ENCODE measurements at regions not wholly inside any gene's neighbourhood (a gene's known extent, or its start where the extent isn't known, plus 50 kb on each side); places are given as distances from the start of the nearest gene placed in this dataset.
"Not testable (repeated sequence)": the region's sequence is repeated elsewhere in the genome, so short reads cannot be mapped to it uniquely, and the experiment has no call there.

DNA sequence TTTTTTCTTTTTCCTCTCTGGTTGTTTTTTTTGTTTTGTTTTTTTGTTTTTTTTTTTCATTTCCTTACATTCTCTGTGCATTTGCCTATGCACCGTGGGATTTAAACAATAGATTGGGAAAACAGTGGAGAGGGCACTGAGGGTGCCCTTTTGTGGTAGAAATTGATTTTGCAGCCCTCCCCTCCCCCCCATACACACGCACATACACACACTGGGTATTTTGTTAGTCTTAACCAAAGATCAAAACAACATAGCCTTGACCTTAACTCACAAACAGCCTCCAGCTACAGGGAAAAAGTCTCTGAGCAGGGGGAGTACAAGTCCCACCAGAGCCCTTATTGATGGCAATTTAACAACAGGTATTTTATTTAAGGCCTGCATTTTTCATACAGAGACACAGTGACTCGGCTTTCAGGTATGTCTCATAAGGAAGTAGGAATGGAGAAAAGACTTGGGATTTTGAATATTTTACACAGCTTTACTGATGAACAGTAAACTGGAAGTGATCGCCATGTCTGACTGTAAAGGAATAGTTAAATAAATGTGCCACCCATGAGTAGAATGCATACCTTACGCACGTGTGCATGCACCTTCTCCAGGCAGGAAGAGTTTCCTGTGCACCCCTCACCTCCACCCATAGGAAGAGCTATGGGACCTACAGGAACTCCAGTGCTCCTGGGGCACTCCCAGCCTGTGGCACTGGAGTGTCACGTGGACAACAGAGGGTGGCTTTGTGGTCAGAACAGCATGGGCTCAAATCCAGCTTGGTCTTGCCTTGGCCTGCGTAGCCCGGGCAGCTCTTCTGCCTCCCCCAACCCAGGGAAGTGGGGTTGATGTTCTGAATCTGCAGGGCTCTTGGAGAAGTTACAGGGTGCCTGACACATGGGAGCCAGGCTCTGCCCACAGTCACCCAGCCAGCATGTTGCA is 266.4 kb downstream of the ANAPC1 start:
- no peak for DNase-seq

DNA sequence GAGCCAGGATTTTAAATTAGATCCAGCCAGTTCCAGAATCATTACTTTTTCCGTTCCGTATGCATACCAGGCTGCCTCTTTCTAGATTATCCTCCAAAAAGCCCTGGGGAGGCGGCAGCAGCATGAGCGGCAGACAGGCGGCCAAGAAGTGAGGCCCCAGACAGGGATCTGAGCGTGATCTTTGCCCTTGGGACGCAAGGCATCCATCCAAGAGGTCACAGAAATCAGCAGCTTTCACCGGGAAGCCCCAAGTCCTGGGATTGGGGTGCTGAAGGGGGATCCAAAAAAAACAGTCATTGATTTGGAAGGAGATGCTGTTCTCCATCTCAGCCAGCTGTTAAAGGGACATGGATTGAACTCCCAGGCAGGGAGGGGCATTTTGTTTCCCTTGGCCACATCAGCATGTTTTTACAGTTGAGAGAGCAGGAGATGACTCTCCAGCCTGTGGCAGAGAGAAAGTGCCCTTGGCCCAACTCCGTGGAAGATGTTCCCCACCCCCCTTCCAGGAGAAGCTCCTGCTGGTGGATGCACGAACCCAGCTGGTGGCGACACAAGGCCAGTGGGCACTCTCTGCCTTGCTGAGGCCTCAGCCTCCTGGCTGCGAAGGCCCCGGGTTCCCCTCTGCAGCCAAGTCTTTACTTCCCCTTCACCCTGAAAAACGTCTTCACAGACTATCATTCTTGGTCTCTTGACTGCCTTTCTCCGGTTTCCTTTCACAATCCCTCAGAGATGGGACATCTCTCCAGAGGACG is 265.6 kb downstream of the ANAPC1 start:
- peak in 1 of 2 donors; percentile 28 for DNase-seq

DNA sequence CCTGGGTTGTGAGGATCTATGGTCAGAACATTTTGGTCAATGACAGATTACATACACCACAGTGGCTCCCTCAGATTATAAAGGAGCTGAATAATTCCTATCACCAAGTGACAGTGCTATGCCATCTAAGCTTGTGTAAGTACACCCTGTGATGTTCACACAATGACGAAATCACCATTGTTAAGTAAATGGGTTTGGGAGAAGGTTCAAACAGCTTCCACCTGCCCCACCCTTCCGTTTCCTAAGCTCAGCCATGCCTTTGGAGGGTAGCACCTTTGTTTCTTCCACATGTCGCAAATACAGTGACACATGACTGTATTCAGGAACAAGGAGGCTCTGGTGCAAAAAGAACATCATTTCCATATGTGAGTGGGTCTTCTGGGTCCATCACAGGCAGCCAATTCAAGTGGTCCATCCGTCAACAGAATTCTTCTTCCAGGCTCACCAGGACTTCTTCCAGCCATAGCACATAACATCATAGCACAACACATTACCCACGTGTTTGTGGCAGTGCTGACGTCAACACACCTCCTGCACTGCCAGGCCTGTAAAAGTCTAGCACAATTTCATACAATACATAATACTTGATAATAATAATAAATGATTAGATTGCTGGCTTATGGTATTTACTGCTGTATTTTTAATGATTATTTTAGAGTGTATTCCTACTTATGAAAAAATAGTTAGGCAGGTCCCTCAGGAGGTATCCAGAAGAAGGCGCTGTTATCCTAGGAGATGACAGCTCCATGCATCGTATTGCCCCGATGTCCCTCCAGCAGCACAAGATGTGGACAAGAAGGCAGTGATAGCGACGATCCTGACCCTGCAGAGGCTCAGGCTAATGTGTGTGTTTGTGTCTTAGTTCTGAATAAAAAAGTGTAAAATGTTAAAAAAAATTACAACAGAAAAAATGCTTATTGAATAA is 264.8 kb downstream of the ANAPC1 start:
- no peak for DNase-seq

DNA sequence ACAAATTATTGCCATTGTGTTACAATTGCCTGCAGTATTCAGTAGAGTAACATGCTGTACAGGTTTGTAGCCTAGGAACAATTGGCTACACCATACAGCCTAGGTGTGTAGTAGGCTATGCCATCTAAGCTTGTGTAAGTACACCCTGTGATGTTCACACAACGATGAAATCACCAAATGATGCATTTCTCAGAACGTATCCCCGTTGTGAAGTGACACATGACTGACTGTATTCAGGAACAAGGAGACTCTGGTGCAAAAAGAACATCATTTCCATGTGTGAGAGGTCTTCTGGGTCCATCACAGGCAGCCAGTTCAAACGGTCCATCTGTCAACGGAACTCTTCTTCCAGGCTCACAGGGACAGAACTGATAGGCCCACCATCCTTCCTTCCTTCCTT is 263.7 kb downstream of the ANAPC1 start:
- no peak for DNase-seq

DNA sequence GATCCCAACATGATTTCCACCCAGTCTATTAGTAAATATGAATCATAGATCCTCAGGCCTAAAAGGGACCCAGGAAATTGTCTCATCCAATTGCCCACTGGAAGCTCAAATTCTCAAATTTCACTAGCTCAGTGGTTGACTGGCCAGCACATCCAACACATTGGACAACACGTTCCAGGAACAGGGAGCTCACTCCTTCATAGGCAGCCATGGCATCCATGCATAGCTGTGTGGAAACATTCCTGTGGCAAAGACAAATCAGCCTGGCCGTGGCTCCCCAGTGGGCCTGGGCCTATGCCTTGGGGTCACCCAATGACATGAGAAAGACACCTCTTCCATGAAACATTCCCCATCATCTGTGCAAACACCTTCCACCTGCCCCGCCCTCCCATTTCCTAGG is 261.1 kb downstream of the ANAPC1 start:
- DNase-seq: no peak

DNA sequence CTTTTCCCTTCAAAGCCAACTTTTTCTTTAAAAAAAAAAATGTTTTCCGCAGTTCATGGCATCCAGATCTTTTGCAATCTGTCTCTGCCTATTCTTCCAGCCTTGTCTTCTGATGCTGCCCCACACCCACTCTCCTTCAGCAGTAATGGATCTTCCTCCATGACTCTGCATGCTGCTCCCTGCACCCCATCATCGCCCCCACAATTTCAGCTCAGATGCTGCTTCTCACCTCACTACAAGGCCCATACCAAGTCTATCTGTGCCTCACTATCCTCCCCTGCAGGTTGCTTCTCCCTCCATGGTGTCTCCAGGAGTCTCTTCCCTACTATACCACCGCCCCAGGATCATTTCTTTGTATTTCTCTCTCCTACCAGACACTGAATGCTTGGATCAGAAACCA is 260.6 kb downstream of the ANAPC1 start:
- no peak for DNase-seq

DNA sequence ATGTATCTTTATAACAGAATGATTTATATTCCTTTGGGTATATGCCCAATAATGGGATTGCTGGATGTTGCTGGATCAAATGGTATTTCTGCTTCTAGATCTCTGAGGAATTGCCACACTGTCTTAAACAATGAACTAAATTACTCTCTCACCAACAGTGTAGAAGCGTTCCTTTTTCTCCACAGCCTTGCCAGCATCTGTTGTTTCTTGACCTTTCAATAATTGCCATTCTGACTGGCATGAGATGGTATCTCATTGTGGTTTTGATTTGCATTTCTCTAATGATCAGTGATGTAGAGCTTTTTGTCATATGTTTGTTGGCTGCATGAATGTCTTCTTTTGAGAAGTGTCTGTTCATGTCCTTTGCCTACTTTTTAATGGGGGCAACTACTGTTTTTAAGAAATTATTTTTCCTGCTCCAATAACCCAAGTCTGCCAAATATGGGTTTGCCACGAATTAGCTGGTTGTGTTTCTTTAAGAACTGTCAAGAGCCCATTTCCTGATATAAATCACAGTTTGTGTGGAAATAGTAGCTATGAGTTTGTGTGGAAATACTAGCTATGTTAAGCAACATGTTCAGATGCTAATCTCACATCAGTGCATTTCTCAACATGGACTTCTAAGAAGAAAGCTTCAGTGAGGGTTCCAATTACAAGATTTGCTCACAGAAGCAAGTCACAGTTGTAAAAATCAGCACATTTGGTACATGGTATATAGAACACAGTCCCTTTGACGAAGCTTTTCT is 259.4 kb downstream of the ANAPC1 start:
- peak; percentile 62 to 75 for DNase-seq

DNA sequence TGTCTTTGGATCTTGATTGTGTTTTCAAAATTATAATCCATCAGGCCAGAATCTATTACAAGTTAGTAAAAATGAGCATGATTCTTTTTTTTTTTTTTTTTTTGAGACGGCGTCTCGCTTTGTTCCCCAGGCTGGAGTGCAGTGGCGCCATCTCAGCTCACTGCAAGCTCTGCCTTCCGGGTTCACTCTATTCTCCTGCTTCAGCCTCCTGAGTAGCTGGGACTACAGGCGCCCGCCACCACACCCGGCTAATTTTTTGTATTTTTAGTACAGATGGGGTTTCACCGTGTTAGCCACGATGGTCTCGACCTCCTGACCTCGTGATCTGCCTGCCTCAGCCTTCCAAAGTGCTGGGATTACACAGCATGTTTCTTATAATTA is 258.8 kb downstream of the ANAPC1 start:
- DNase-seq: not testable (repeated sequence)

DNA sequence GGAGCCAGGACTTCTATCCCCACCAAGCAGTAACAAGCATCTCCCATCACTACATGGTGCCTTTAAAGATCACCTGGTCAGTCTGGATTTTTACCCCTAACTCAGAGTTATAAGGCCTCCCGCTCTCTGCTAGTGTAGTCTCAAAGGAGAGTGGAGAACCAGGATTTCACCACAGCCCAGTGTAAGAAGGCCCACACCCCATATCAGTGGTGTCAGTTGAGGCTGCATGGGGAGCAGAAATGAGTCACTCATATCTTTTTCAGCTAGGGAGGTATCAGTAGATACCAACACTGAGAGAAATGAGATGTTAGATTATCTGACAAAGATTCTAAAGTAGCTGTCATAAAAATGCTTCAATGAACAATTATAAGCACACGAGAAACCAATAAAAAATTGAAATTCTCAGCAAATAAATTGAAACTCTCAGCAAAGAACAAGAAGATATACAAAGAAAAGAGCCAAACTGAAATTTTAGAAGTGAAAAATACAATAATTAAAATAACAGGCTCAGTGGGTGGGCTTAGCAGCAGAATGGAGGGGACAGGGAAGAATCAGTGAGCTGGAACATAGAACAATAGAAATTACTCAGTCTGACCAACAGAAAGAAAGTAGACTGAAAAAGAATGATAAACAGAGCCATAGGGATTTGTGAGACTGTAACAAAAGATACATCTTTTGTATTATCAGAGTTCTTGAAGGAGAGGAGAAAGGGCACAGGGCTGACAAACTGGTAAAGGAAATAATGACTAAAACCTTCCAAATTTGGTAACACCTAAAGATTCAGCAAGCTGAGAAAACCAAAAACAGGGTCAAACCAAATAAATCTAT is 257.7 kb downstream of the ANAPC1 start:
- no peak for DNase-seq

DNA sequence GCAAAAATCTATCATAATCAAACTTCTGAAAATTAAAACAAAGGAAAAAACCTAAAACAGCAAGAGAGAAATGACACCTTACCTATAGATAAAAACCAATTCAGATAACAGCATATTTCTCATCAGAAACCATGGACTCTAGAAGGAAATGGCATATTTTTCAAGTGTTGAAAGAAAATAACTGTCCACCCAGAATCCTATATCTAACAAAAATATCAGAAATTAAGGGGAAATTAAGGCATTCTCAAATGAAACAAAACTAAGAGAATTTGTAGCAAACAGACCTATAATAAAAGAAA is 257.2 kb downstream of the ANAPC1 start:
- DNase-seq: no peak

DNA sequence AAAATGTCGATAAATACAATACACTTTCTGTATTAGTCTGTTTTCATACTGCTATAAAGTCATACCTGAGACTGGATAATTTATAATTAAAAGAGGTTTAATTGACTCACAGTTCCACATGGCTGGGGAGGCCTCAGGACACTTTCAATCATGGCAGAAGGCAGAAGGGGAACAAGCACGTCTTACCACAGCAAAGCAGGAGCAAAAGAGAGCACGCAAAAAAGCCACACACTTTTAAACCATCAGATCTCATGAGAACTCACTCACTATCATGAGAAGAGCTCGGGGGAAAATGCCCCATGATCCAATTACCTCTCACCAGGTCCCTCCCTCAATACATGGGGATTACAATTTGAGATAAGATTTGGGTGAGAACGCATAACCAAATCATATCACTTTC is 256.7 kb downstream of the ANAPC1 start:
- DNase-seq: no peak

DNA sequence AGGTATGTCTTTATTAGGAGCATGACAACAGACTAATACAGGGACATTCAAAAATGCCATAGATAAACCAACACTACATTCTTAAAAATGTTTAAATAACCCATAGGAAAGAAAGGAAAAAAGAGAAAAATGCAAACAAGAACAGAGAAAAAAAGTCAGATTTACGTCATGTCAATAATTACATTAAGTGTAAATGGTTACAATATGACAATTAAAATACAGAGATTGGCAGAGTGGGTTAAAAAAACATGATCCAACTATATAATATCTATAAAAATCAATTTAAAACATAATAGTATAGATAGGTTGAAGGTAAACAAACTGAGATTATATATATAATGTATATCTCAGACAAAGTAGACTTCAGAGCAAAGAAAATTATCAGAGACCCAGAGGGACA is 255.8 kb downstream of the ANAPC1 start:
- DNase-seq: no peak

DNA sequence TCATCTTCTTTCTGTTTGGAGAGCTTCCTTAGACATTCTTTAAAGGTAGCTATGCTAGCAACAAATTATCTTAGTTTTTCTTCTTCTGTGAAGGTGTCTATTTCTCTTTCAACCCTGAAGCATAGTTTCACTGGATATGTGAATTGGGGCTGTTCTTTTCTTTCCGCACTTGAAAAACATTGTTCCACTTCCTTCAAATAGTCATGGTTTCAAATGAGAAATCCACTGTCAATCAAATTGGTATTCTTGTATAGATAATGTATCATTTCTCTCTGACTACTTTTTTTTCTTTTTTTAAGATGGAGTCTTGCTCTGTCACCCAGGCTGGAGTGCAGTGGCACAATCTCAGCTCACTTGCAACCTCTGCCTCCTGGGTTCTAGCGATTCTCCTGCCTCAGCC is 254.0 kb downstream of the ANAPC1 start:
- no peak for DNase-seq

DNA sequence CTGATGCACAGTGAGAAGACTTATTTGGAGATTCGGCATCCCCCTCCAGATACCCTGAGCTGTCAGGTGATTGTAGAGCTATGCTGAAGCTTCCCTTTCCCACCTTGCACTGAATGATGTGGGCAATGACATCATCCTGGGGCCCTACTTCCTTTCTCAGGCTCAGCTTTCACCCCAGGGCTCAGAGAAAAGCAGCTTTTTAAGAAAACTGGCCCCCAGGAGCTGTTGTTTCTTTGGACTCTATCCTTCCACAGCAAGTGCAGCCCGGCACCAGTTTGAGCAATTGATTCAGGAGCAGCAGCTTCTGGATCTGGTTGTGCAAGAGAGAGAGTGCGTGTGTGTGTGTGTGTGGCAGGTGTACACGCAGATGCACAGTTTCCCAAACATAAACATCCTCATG is 251.3 kb downstream of the ANAPC1 start:
- DNase-seq: no peak

DNA sequence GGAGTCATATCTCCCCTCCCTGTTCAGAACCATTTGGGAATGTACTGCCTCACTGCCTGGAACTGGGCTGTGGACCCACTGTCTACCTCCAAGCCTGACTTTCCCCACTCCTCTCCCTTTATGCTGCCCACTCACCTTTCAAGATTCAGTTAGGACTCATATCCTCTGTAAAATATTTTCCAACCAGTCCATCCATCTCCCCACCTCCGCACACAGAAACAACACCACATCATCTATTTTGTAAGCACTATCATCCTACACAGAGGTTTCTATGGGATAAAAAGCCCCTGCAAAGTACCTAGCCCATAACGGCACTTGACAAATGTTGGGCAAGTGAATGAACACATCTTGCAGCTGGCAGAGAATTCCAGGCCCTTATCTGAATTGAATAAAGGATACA is 250.8 kb downstream of the ANAPC1 start:
- DNase-seq: no peak

DNA sequence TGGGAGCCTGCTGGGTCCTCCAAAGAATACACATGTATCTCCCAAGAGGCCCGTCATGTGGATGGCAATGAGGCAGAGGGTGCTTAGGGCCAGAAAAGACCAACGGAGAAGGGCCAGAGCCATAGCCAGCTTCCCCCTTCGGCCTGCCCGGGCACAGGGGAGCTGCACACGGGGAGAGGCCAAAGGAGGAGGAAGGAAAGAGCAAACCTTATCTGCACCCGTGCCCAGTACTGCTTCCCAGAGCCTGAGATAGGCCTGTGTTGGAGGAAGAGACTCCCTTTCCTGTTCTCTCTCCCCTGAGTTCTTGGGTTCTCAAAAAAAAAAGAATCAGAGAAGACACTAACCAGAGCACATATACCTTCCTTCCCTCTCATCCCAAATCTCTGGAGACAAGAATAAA is 250.3 kb downstream of the ANAPC1 start:
- DNase-seq: no peak

DNA sequence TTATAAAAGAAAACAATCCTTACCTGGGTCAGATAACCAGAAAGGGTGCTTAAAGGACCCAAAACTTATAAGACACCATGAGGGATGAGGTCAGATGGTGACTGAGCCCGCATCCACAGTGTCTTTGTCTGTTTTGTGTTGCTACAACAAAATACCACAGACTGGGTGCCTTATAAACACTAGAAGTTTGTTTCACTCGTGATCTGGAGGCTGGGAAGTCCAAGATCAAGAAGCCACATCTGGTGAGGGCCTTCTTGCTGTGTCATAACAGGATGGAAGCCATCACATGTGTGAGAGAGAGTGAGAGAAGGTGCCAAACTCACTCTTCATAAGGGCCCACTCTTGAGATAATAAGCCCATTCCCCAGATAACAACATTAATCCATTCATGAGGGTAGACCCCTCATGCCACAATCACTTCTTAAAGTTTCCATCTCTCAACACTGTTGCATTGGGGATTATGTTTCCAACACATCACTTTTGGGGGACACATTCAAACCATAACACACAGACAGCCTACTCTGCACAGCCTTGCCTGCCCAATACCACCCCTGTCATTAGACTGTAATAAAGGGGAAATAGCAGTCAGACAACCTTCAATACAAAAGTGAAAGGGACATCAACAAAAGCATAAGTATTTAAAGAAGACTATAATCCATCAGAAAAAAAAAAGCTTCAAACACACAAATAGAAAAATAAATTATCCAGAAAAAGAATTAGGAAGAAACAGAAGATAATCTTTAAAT is 249.8 kb downstream of the ANAPC1 start:
- no peak for DNase-seq

DNA sequence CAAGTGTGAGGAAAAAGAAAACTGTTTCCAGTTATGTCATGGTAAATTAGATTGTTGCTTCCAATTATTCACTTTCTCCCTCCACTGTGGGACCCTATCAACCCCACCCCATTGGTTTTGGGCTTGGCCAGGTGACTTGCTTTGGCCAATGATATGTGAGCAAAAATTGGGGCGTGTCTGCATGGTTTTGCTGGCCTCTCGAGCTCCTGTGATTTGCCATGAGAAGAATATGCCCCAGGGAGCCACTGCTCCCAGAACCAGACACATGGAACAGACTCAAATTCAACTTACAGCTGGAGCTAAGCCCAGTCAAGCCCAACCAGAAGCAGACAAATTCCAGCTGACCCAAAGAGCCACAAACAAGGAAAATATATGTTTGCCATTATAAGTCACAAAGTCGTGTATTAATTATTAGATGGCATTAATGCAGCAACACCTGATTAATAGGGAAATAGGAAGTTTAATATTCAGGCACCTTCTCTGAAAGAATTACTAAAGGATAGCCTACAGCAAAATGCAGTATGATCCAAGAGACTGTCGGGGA is 248.9 kb downstream of the ANAPC1 start:
- no peak for DNase-seq

DNA sequence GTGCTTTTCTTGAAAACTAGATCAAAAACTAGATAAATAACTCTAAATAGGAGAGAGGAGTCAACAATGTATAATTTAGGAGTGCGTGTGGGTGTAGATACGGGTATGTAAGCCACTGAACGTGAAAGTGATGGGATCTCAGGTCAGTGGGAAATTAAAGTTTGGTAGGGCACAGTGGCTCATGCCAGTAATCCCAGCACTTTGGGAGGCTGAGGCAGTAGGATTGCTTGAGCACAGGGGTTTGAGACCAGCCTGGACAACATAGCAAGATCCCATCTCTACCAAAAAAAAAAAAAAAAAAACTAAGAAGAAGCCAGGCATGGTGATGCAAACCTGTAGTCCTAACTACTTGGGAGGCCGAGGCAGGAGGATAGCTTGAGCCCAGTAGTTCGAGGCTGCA is 247.1 kb downstream of the ANAPC1 start:
- no peak for DNase-seq
